RWPE1 (cell line): ENCODE measurements at regions not wholly inside any gene's neighbourhood (a gene's known extent, or its start where the extent isn't known, plus 50 kb on each side); places are given as distances from the start of the nearest gene placed in this dataset.
"Not testable (repeated sequence)": the region's sequence is repeated elsewhere in the genome, so short reads cannot be mapped to it uniquely, and the experiment has no call there.

ENCODE experiments used
- CTCF ChIA-PET: fragments of 350-600 bp; sonication (Branson Sonifier 250); formaldehyde crosslinking; extraction: SDS; loops from one replicate; lab custom pipeline; 2021; lab: Yijun Ruan, JAX
- POLR2A ChIA-PET: fragments of 400-600 bp; formaldehyde crosslinking; extraction: SDS; loops from one replicate; lab custom pipeline; 2020; ENCODE audit warnings: antibody characterized with exemption; ENCODE audit not compliant: low non-redundant PET; lab: Yijun Ruan, JAX
- DNase-seq: peaks from one replicate; pipeline ENCODE4 v3.0.0; 2012; ENCODE audit warnings: low spot score
- H3K27ac ChIP-seq: fragments of 450-650 bp; 2 replicates; pipeline ENCODE4 v1.5.1; 2017
- TF ChIP-seq, protein P1 (sequence below): fragments of 450-650 bp; conservative IDR thresholded peaks from 2 replicates; pipeline ENCODE4 v1.5.1; 2017; ENCODE audit warnings: low read depth, mild to moderate bottlenecking

DNA sequence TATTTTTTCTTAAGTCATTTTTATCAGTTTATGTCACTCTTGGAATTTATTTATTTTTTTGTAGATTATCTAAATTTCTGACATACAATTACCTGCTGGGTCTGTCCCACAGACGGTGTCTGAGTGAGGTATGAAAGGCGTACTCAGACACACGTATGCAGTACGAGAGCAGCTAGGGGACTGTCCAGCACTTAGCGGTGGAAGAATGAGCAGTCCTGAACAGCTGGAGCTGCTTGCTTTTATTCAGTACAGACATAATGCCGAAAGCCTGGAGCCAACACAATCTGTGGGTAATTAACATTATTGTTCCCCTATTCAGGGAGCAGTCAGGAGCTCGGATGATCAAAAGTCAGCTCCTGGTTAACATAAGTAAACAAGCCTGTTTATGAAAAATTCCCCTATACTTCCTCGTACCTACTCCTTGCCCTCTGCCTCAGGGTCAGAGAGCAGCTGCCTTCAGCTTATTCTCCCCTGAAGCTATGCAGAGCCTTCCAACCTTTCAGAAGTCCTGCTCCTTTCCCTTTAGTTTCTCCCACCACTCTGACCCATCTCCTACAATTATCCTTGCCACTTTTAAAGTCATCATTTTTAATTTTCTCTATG lies 488.0 kb upstream of the POM121L12 start:
- CTCF ChIA-PET: no interaction called here

DNA sequence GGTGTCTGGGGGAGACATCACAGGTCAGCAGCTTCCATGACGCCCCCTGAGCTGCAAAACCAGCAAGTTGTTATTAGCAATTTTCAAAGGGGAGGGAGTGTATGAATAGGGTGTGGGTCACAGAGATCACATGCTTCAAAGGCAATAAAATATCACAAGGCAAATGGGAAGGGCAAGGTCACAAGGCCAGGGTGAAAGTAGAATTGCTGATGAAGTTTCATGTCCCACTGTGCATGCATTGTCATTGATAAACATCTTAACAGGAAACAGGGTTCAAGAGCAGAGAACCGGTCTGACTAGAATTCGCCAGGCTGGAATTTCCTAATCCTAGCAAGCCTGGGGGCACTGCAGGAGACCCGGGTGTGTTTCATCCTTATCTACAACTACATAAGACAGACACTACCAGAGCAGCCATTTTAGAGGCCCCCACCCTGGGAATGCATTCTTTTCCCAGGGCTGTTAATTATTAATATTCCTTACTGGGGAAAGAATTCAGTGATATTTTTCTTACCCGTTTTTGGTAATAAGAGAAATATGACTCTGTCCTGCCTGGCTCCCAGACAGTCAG lies 494.2 kb upstream of the POM121L12 start:
- CTCF ChIA-PET, POLR2A ChIA-PET, DNase-seq, H3K27ac ChIP-seq: not testable (repeated sequence)

More for the DNA sequence above, 488.0 kb upstream of the POM121L12 start:
- POLR2A ChIA-PET: no interaction called here
- TF ChIP-seq, protein P1, sequence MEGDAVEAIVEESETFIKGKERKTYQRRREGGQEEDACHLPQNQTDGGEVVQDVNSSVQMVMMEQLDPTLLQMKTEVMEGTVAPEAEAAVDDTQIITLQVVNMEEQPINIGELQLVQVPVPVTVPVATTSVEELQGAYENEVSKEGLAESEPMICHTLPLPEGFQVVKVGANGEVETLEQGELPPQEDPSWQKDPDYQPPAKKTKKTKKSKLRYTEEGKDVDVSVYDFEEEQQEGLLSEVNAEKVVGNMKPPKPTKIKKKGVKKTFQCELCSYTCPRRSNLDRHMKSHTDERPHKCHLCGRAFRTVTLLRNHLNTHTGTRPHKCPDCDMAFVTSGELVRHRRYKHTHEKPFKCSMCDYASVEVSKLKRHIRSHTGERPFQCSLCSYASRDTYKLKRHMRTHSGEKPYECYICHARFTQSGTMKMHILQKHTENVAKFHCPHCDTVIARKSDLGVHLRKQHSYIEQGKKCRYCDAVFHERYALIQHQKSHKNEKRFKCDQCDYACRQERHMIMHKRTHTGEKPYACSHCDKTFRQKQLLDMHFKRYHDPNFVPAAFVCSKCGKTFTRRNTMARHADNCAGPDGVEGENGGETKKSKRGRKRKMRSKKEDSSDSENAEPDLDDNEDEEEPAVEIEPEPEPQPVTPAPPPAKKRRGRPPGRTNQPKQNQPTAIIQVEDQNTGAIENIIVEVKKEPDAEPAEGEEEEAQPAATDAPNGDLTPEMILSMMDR: no peak
- no peak for DNase-seq
- no peak overlapping the region for H3K27ac ChIP-seq

DNA sequence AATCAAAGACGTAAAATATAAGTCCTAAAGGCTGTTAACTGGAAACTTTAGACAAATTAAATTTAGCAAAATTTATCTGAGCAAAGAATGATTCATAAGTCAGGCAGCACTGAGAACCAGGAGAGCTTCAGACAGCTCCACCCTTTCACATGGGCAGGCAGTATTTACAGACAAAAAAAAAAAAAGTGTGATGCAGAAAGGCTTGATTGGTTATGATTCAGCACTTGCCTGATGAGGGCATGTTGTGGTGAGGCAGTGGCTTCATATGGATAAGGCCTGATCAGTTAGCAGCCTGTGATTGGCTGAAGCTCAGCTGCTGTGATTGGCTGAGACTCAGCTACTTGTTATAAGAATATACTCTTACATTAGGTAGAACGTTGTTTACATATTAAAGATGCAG lies 495.4 kb upstream of the POM121L12 start:
- H3K27ac ChIP-seq: no peak overlapping the region
- POLR2A ChIA-PET: no interaction called here
- CTCF ChIA-PET: interaction anchor here (0.7 kb wide), 1 partner anchor 776 kb away, joined by 3 read pairs; no protein-coding TSS in a partner anchor
- DNase-seq: peak; percentile 56
- TF ChIP-seq, protein P1: no peak

DNA sequence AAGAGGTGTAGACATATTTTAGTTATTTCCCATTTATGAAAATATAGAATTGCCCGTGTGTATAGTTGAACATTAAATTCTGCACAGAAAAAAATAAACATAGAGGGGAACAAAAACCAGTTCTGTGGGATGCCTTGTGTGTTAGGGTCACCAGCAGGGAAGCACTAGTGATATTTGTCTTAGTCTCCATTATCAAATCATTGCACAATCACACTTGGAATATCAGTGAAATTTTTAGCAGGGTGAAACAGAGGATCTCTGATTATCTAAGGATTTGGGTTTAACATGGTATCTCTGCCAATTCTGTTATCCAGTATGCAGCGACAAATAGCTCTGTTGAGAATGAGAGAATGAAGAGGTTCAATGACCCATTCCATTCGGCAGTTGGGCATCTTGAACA lies 496.0 kb upstream of the POM121L12 start:
- no peak for DNase-seq
- no peak overlapping the region for H3K27ac ChIP-seq
- TF ChIP-seq, protein P1: no peak
- POLR2A ChIA-PET: no interaction called here
- CTCF ChIA-PET: no interaction called here

DNA sequence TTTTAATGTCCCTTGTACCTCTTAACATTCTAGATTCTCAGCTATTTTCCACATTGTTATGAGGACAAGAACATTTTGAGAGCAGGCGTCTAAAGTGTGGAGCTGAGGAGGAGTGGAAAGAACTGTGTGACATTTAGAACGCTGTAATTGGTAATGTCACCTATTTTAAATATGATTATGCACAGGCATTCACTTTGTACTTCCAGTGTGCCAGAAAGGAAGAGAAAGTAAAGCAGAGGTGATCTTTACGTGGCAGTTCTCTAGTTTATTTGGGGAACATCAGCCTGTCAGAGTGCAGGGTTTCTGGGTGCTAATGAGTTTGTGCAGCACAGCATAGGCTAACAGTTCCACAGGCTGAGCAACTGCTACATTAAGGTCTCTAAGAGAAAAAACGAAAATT lies 498.4 kb upstream of the POM121L12 start:
- TF ChIP-seq, protein P1: no peak
- ChIA-PET CTCF (no interaction called here), POLR2A (no interaction called here)
- H3K27ac ChIP-seq: no peak overlapping the region
- DNase-seq: no peak

DNA sequence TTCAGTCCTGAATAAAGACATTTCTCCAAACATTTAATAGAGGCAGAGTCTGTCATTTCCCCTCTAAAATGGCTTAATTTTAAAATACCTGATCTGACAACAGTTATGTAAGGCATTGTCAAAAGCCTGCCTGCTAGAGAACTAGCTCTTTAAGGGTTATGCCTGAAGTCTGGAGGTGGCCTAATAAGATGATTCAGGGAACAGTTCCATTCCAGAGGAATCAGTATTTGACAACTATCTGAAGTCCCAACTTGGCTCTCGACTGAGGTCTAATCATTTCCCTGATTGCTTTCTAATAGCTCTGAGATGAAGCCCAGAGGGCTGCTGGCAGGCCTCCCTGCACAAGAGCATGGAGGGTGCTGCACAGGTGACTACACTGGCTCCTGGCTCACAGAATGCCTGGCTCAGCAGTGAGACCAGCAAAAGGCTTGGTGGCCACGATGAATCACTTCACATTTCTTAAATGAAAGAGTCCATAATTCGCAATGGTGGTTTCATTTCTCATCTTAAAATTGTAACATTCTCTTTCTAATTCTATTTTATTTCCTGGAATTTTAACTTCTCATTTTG lies 509.6 kb upstream of the POM121L12 start:
- TF ChIP-seq, protein P1: no peak
- DNase-seq: no peak
- POLR2A ChIA-PET: no interaction called here
- CTCF ChIA-PET: interaction anchor here (0.7 kb wide), 1 partner anchor 348 kb away, joined by 10 read pairs; no protein-coding TSS in a partner anchor
- no peak overlapping the region for H3K27ac ChIP-seq

DNA sequence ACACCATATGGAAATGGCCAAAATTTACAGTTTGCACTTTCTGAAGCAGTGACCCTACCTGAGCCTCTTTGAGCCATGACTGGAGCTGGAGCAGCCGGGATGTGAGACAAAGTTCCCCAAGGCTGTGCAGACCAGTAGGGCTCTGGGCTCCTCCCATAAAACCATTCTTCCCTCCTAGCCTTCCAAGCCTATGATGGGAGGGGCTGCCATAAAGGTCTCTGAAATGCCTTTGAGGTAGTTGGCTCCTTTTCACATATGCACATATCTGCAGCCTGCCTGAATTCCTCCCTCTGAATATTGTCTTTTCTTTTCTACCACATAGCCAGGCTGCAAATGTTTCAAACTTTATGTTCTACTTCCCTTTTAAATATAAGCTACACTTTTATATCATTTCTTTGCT lies 516.6 kb upstream of the POM121L12 start:
- TF ChIP-seq, protein P1: no peak
- ChIA-PET POLR2A (no interaction called here), CTCF (no interaction called here)
- no peak overlapping the region for H3K27ac ChIP-seq
- DNase-seq: no peak
